ENCODE measurements at regions not wholly inside any gene's neighbourhood (a gene's known extent, or its start where the extent isn't known, plus 50 kb on each side); places are given as distances from the start of the nearest gene placed in this dataset.

DNA sequence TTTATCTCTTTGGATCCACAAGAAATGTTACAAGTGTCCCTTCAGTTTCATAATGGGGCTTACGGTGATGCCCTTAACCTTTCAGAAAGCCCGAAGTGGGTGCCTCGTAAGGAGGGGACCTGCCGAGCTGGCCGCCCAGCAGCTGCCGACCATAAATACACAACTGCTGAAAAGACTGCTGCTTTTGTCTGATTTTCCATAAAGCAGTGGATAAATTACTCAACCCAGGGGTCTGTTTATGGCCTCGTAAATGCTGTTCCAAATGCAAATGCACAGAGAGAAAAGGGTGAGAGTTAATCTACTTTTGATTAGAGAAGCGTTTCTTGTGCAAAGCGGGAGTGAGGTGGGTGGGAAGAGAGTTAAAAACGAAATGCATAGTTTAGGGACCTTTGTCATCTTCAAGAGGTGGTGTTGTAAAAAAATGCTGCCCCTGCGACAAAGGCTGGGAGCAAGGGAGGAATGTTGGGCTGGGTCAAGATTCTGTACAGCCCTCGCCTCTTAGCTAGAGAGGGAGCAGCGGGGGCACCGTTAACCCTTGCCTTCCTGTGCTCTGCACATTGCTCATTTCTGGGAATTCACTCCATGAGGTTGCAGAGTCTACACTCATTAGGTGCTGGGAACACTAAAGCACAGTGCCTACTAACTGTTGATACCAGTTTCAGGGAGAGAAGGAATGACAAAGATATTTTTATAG is 112.0 kb upstream of the MTHFD1L start (continued):
- TF ChIP-seq ZNF341 (tag by site-specific recombination; IDR thresholded peaks at IDR 0.05; ENCODE audit: low read depth) (peak; percentile 75), ZFP37 (tag by site-specific recombination; IDR thresholded peaks at IDR 0.05) (no peak), ZNF560 (tag by site-specific recombination; IDR thresholded peaks at IDR 0.05; ENCODE audit: borderline replicate concordance) (no peak), ZNF692 (tag by site-specific recombination; IDR thresholded peaks at IDR 0.05) (no peak), ZBTB44 (tag by site-specific recombination; IDR thresholded peaks at IDR 0.05) (peak; percentile 97), ZXDB (tag by site-specific recombination; IDR thresholded peaks at IDR 0.05) (peak; percentile 91), ZSCAN16 (tag by site-specific recombination; IDR thresholded peaks at IDR 0.05) (0 out of 2 replicates have a peak, but pooled peaks have one; percentile 27), TCF7L2 (IDR thresholded peaks at IDR 0.05; ENCODE audit: borderline replicate concordance, low read depth, low read length) (peak; percentile 50; the same call in 1 of the 2 replicates), ZNF521 (tag by site-specific recombination; IDR thresholded peaks at IDR 0.05) (no peak), PBX3 (CRISPR knock-in tag; IDR thresholded peaks at IDR 0.05) (no peak), ZNF24 (tag by site-specific recombination; IDR thresholded peaks at IDR 0.05) (no peak), ZEB2 (tag by site-specific recombination; IDR thresholded peaks at IDR 0.05) (peak; percentile 69), ZNF513 (tag by site-specific recombination; IDR thresholded peaks at IDR 0.05) (no peak), ZNF423 (tag by site-specific recombination; IDR thresholded peaks at IDR 0.05) (peak; percentile 89), SP2 (tag by site-specific recombination; IDR thresholded peaks at IDR 0.05) (no peak), TRIM28 (IDR thresholded peaks at IDR 0.05; ENCODE audit: borderline replicate concordance, low read length) (peak; percentile 83), ZNF394 (tag by site-specific recombination; IDR thresholded peaks at IDR 0.05; ENCODE audit: borderline replicate concordance) (peak; percentile 74), EGR2 (tag by site-specific recombination; IDR thresholded peaks at IDR 0.05; ENCODE audit: low read depth) (0 out of 2 replicates have a peak, but pooled peaks have one; percentile 19)
- TF ChIP-seq, protein P1, sequence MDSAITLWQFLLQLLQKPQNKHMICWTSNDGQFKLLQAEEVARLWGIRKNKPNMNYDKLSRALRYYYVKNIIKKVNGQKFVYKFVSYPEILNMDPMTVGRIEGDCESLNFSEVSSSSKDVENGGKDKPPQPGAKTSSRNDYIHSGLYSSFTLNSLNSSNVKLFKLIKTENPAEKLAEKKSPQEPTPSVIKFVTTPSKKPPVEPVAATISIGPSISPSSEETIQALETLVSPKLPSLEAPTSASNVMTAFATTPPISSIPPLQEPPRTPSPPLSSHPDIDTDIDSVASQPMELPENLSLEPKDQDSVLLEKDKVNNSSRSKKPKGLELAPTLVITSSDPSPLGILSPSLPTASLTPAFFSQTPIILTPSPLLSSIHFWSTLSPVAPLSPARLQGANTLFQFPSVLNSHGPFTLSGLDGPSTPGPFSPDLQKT (IDR thresholded peaks at IDR 0.05; ENCODE audit: borderline replicate concordance, low read depth, low read length): no peak
- TF ChIP-seq, protein P2, sequence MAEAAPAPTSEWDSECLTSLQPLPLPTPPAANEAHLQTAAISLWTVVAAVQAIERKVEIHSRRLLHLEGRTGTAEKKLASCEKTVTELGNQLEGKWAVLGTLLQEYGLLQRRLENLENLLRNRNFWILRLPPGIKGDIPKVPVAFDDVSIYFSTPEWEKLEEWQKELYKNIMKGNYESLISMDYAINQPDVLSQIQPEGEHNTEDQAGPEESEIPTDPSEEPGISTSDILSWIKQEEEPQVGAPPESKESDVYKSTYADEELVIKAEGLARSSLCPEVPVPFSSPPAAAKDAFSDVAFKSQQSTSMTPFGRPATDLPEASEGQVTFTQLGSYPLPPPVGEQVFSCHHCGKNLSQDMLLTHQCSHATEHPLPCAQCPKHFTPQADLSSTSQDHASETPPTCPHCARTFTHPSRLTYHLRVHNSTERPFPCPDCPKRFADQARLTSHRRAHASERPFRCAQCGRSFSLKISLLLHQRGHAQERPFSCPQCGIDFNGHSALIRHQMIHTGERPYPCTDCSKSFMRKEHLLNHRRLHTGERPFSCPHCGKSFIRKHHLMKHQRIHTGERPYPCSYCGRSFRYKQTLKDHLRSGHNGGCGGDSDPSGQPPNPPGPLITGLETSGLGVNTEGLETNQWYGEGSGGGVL (tag by site-specific recombination; IDR thresholded peaks at IDR 0.05): peak; percentile 31; the same call in 1 of the 2 replicates
- TF ChIP-seq, protein P3, sequence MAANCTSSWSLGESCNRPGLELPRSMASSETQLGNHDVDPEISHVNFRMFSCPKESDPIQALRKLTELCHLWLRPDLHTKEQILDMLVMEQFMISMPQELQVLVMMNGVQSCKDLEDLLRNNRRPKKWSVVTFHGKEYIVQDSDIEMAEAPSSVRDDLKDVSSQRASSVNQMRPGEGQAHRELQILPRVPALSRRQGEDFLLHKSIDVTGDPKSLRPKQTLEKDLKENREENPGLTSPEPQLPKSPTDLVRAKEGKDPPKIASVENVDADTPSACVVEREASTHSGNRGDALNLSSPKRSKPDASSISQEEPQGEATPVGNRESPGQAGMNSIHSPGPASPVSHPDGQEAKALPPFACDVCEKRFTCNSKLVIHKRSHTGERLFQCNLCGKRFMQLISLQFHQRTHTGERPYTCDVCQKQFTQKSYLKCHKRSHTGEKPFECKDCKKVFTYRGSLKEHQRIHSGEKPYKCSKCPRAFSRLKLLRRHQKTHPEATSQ (tag by site-specific recombination; IDR thresholded peaks at IDR 0.05): no peak
- TF ChIP-seq, protein P4, sequence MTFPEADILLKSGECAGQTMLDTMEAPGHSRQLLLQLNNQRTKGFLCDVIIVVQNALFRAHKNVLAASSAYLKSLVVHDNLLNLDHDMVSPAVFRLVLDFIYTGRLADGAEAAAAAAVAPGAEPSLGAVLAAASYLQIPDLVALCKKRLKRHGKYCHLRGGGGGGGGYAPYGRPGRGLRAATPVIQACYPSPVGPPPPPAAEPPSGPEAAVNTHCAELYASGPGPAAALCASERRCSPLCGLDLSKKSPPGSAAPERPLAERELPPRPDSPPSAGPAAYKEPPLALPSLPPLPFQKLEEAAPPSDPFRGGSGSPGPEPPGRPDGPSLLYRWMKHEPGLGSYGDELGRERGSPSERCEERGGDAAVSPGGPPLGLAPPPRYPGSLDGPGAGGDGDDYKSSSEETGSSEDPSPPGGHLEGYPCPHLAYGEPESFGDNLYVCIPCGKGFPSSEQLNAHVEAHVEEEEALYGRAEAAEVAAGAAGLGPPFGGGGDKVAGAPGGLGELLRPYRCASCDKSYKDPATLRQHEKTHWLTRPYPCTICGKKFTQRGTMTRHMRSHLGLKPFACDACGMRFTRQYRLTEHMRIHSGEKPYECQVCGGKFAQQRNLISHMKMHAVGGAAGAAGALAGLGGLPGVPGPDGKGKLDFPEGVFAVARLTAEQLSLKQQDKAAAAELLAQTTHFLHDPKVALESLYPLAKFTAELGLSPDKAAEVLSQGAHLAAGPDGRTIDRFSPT (tag by site-specific recombination; IDR thresholded peaks at IDR 0.05): peak; percentile 68; the same call in 1 of the 2 replicates
- TF ChIP-seq, protein P5, sequence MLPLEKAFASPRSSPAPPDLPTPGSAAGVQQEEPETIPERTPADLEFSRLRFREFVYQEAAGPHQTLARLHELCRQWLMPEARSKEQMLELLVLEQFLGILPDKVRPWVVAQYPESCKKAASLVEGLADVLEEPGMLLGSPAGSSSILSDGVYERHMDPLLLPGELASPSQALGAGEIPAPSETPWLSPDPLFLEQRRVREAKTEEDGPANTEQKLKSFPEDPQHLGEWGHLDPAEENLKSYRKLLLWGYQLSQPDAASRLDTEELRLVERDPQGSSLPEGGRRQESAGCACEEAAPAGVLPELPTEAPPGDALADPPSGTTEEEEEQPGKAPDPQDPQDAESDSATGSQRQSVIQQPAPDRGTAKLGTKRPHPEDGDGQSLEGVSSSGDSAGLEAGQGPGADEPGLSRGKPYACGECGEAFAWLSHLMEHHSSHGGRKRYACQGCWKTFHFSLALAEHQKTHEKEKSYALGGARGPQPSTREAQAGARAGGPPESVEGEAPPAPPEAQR (tag by site-specific recombination; IDR thresholded peaks at IDR 0.05): no peak
